ENCODE measurements at regions not wholly inside any gene's neighbourhood (a gene's known extent, or its start where the extent isn't known, plus 50 kb on each side); places are given as distances from the start of the nearest gene placed in this dataset.

DNA sequence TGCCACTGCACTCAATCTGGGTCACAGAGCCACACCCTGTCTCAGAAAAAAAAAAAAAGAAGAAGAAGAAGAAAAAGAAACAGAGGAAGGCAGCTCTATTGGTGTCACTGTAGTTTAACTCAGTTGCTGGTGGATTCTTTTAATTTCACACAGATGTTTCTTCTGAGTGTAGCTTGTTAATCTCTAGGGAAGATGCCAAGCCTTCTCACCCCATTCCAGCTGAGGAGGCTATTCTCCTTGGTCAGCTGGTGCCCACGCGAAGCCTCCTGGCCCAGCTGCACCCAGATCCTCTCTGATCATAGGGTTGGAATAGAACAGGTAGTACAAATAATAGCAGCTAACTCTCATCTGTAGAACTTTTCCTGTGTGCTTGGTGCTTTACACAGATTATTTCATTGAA, 113.8 kb upstream of the SPRY4 start:
- H3K9me3 Mint-ChIP-seq (ENCODE audit: insufficient read depth), result no peaks in the 10 kb centered on the region
- DNase-seq (no peak), ATAC-seq (ENCODE audit: low read depth) (no peak)
- Histone ChIP-seq H3K4me3 (ENCODE audit: control extremely low read depth in 1 of 5, extremely low read depth in 1 of 5, insufficient read depth in 1 of 5, low read depth in 2 of 5, low read length in 4 of 5) (no peak overlapping the region), H4K20me1 (ENCODE audit: control insufficient read depth, insufficient read depth, low read length, poor library complexity, severe bottlenecking) (no peaks in the 10 kb centered on the region), H3K9me3 (ENCODE audit: control extremely low read depth in 1 of 3, control insufficient read depth in 2 of 3, insufficient read depth in 1 of 3, low read length in 2 of 3) (no peaks in the 10 kb centered on the region), H3K4me2 (replicated peaks; ENCODE audit: low read depth, low read length, poor library complexity, severe bottlenecking) (no peak overlapping the region), H3K79me2 (ENCODE audit: control insufficient read depth, insufficient read depth, low read length) (no peaks in the 10 kb centered on the region), H3K36me3 (replicated peaks in 1 of 2; ENCODE audit: control extremely low read depth in 1 of 2, control insufficient read depth in 1 of 2, extremely low read depth in 1 of 2, insufficient read depth in 2 of 2, low read length in 1 of 2) (no peaks in the 10 kb centered on the region), H3K4me1 (ENCODE audit: control insufficient read depth in 2 of 2, insufficient read depth in 2 of 2, low read length in 2 of 2) (peaks cover 3 to 4% of the 10 kb centered on the region in 2 donors), H3K9ac (ENCODE audit: low read length) (no peak overlapping the region), H2AFZ (ENCODE audit: insufficient read depth, low read depth, low read length, poor library complexity, severe bottlenecking) (no peak overlapping the region), H3K27ac (ENCODE audit: low read length in 2 of 2) (no peak overlapping the region), H3K27me3 (replicated peaks in 1 of 4; ENCODE audit: control extremely low read depth in 1 of 4, control insufficient read depth in 3 of 4, insufficient read depth in 4 of 4, low read length in 3 of 4) (peaks cover 0 to 6% (median 0%) of the 10 kb centered on the region in 4 experiments)
- peaks cover 37% of the 10 kb centered on the region for H3K27me3 Mint-ChIP-seq
- ChIA-PET POLR2A (interaction anchor here (0.7 kb wide), 1 partner anchor 44 kb away, joined by 4 read pairs; no protein-coding TSS in a partner anchor), CTCF (no interaction called here)
- intact Hi-C loops (cut with micrococcal nuclease), result no loop called here
- TF ChIP-seq EZH2 (IDR thresholded peaks at IDR 0.05; ENCODE audit: borderline replicate concordance, insufficient read depth, low read depth, low read length, poor library complexity, severe bottlenecking), result no peak
- TF ChIP-seq, protein P1, sequence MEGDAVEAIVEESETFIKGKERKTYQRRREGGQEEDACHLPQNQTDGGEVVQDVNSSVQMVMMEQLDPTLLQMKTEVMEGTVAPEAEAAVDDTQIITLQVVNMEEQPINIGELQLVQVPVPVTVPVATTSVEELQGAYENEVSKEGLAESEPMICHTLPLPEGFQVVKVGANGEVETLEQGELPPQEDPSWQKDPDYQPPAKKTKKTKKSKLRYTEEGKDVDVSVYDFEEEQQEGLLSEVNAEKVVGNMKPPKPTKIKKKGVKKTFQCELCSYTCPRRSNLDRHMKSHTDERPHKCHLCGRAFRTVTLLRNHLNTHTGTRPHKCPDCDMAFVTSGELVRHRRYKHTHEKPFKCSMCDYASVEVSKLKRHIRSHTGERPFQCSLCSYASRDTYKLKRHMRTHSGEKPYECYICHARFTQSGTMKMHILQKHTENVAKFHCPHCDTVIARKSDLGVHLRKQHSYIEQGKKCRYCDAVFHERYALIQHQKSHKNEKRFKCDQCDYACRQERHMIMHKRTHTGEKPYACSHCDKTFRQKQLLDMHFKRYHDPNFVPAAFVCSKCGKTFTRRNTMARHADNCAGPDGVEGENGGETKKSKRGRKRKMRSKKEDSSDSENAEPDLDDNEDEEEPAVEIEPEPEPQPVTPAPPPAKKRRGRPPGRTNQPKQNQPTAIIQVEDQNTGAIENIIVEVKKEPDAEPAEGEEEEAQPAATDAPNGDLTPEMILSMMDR (IDR thresholded peaks at IDR 0.05), result no peak
- H3K27ac Mint-ChIP-seq, result no peak overlapping the region
- no CpG with 5 or more reads among the region's 2 CpGs for WGBS (ENCODE audit: insufficient coverage)
- H3K4me3 Mint-ChIP-seq, result no peak overlapping the region
- H3K4me1 Mint-ChIP-seq, result peaks cover 14% of the 10 kb centered on the region

DNA sequence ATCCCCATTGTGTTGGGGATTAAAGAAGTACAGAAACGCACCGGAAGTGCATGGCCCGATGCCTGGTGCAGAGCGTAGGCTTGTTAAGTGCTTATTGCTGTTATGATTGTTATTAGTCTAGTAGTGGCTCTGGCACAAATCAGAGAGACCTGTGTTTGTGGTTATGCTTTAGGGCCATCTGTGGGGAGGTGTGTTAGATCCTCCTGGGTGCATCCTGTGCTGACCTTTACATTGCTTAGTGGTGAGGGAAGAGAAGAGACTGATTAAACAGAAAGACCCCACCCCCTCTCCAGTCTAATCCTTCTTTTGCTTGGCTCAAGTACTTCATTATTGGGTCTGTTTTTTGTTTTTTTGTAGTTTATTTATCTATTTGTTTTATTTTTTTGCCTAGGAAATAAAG, 112.7 kb upstream of the SPRY4 start:
- H3K27me3 Mint-ChIP-seq, result peaks cover 37% of the 10 kb centered on the region
- intact Hi-C loops (cut with micrococcal nuclease), result no loop called here

More for the DNA sequence above, 112.7 kb upstream of the SPRY4 start:
- Histone ChIP-seq H3K9ac (ENCODE audit: low read length) (no peak overlapping the region), H2AFZ (ENCODE audit: insufficient read depth, low read depth, low read length, poor library complexity, severe bottlenecking) (no peak overlapping the region), H3K4me2 (replicated peaks; ENCODE audit: low read depth, low read length, poor library complexity, severe bottlenecking) (no peak overlapping the region), H3K4me3 (ENCODE audit: control extremely low read depth in 1 of 5, extremely low read depth in 1 of 5, insufficient read depth in 1 of 5, low read depth in 2 of 5, low read length in 4 of 5) (no peak overlapping the region), H3K4me1 (ENCODE audit: control insufficient read depth in 2 of 2, insufficient read depth in 2 of 2, low read length in 2 of 2) (peaks cover 13 to 14% of the 10 kb centered on the region in 2 donors), H3K27me3 (replicated peaks in 1 of 4; ENCODE audit: control extremely low read depth in 1 of 4, control insufficient read depth in 3 of 4, insufficient read depth in 4 of 4, low read length in 3 of 4) (peaks cover 0 to 6% (median 0%) of the 10 kb centered on the region in 4 experiments), H3K36me3 (replicated peaks in 1 of 2; ENCODE audit: control extremely low read depth in 1 of 2, control insufficient read depth in 1 of 2, extremely low read depth in 1 of 2, insufficient read depth in 2 of 2, low read length in 1 of 2) (no peaks in the 10 kb centered on the region), H3K9me3 (ENCODE audit: control extremely low read depth in 1 of 3, control insufficient read depth in 2 of 3, insufficient read depth in 1 of 3, low read length in 2 of 3) (no peaks in the 10 kb centered on the region), H3K79me2 (ENCODE audit: control insufficient read depth, insufficient read depth, low read length) (no peaks in the 10 kb centered on the region), H4K20me1 (ENCODE audit: control insufficient read depth, insufficient read depth, low read length, poor library complexity, severe bottlenecking) (no peaks in the 10 kb centered on the region), H3K27ac (ENCODE audit: low read length in 2 of 2) (no peak overlapping the region)
- Mint-ChIP-seq H3K4me3 (no peak overlapping the region), H3K9me3 (ENCODE audit: insufficient read depth) (no peaks in the 10 kb centered on the region), H3K27ac (no peak overlapping the region), H3K4me1 (peaks cover 24% of the 10 kb centered on the region)
- no peak for DNase-seq
- no peak for ATAC-seq (ENCODE audit: low read depth)
- ChIA-PET POLR2A (no interaction called here), CTCF (no interaction called here)
- TF ChIP-seq, protein P1 (IDR thresholded peaks at IDR 0.05), result no peak
- no peak for TF ChIP-seq EZH2 (IDR thresholded peaks at IDR 0.05; ENCODE audit: borderline replicate concordance, insufficient read depth, low read depth, low read length, poor library complexity, severe bottlenecking)
- 93% methylated on average over 4 of the region's 4 CpGs for WGBS (ENCODE audit: insufficient coverage)
